GM19351 (cell line): ENCODE measurements at regions not wholly inside any gene's neighbourhood (a gene's known extent, or its start where the extent isn't known, plus 50 kb on each side); places are given as distances from the start of the nearest gene placed in this dataset.
A peak's percentile ranks its signal among the peaks of the same experiment; 100 is the strongest.
"Not testable (repeated sequence)": the region's sequence is repeated elsewhere in the genome, so short reads cannot be mapped to it uniquely, and the experiment has no call there.

Experiments used
- ATAC-seq: cut with Tn5 transposase; IDR thresholded peaks from one replicate; pipeline ENCODE4 v1.9.1; 2021; ENCODE audit warnings: mild to moderate bottlenecking, moderate library complexity; ENCODE audit not compliant: unreplicated experiment

DNA sequence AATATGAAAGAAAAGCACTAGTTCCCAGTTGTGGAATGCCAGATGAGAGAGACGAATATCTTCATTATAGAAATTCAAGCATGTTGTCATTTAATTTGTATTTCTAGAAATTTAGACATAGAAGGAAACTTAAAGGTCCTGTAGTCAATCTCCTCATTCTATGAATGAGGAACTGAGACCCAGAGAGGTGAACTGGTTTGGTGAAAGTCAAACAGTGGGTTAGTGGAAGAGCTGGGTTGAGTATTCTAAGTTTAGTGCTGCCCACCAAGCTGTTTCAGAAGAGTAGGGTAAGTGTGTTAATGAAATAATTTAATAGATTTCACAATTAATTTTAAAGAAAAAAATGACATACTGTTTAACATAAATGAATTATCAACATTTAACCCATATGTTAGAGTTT is 655.2 kb downstream of the FAM133A start:
- ATAC-seq: no peak

GRCh38 chrX:94341730-94342129 is 667.7 kb downstream of the FAM133A start:
- not testable (repeated sequence) for ATAC-seq

GRCh38 chrX:94361241-94361640 is 687.2 kb downstream of the FAM133A start:
- ATAC-seq: no peak

GRCh38 chrX:94365736-94366135 is 691.7 kb downstream of the FAM133A start:
- no peak for ATAC-seq

DNA sequence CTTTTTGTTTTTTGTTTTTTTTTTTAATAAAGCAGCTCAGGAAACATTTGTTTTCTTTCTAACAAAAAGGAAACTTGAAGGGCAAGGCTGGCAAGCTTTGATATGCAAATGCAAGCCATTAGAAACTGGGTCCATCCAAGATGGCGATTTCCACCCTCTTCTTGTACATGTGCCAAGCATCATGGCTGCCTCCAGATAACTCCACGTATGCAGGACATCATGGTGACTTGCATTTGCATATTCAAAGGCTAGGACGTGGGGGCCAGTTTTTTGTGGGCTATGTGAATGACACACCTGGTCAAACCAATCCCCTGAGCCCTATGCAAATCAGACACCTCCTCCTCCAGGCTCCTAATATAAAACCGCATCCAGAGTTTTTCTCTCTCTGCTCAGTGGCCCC is 692.6 kb downstream of the FAM133A start:
- ATAC-seq: no peak

DNA sequence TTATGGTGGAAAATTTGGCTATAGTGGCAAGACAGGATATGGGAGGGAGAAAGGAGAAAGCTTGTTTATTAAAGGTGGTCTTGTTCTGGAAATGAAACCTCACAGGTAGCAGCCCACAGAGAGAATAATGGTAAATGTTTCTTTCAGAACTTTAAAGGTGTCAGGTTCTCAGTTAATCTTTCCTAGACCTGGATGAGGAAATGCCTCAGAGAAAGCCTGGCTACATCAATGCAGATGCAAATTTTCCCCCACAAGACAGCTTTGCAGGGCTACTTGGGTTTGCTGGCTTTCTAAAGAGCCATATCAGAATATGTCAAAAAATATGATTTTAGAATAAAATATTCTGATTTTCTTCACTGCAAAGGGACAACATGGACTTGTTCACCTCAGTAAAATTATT is 715.0 kb downstream of the FAM133A start:
- no peak for ATAC-seq

GRCh38 chrX:94400488-94400887 is 726.5 kb downstream of the FAM133A start:
- ATAC-seq: peak; percentile 78

GRCh38 chrX:94401426-94401825 is 727.4 kb downstream of the FAM133A start:
- ATAC-seq: no peak

- no peak for ATAC-seq
These were observed 740.7 kb downstream of the FAM133A start for GRCh38 chrX:94414746-94415145.

GRCh38 chrX:94418065-94418464 is 744.1 kb downstream of the FAM133A start:
- no peak for ATAC-seq

GRCh38 chrX:94424456-94424855 is 750.5 kb downstream of the FAM133A start:
- ATAC-seq: no peak

DNA sequence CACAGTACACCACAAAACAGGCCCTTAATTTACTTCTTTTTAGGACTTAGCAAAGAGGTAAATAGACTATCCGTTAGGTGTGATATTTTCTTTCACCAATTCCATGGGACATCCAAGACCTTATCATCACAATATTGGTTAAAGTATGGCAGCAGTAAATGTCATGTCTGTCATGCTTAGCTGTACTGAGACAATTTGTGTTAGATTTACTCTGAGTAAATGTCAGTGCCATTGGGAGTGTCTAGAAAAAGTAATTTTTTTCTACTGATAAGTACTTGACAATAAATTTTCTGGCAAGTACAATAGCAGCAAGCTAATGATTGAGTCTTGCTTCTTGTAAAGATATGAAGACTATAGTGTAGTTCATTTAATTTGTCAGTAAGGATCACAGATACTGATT is 756.1 kb downstream of the FAM133A start:
- no peak for ATAC-seq

- no peak for ATAC-seq
These were observed 761.8 kb downstream of the FAM133A start for GRCh38 chrX:94435799-94436198.

- ATAC-seq: no peak
These were observed 780.2 kb downstream of the FAM133A start for GRCh38 chrX:94454159-94454558.

DNA sequence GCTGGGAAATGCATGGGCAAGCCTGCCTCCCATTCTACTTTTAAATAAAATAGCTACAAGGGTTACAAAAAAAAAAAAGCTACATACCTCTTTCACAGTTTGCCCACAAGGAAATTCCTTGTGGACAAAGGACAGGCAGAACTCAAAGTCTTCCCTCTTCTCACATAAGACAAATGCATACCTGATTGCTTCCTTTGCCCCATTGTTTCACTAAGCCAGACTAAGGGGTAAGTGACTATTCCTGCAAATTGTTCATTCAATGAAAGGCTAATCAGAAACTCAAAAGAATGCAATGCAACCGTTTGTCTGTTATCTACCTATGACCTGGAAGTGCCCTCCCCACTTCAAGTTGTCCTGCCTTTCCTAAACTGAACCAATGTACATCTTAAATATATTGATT is 780.6 kb downstream of the FAM133A start:
- no peak for ATAC-seq

GRCh38 chrX:94455782-94456181 is 781.8 kb downstream of the FAM133A start:
- ATAC-seq: no peak

DNA sequence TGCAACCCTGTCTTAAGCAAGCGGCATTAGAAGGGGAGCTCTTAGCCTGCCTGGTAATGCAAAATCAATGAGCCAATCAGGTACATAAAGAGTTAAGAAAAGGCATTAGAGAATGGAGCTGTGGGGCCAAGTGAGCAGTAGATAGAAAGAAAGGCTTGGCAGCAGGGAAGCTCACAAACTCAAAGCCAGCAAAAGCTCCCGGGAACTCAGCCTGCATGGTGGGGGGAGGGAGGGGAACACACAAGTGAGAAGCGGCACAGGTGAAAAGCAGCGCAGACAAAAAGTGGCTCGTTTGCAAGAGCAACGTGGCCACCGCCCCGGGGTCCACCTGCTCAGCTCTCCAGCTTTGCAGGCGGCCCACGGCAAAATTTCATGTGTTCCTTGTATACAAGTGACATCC is 818.5 kb downstream of the FAM133A start:
- no peak for ATAC-seq

GRCh38 chrX:94493405-94493804 is 819.4 kb downstream of the FAM133A start:
- ATAC-seq: no peak

GRCh38 chrX:94511564-94511963 is 837.6 kb downstream of the FAM133A start:
- no peak for ATAC-seq

DNA sequence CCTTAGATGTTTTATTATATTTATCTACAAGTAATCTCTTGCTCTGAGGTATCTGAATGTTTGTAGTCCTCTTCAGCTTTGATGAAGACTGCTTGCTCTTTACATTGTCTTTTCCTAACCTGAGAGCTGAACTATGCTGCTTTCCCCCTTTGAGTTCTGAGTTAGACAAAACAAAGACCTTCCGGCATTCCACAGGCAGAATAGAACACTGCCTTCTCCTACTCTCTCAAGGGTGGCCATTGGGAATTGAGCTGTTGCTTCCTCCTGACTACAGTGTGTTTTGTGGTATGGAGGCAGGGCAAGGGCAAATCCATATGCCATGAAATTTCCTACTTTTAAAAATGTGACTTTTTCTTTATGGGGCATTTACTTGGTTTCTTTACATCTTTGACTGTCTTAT is 841.0 kb downstream of the FAM133A start:
- no peak for ATAC-seq

DNA sequence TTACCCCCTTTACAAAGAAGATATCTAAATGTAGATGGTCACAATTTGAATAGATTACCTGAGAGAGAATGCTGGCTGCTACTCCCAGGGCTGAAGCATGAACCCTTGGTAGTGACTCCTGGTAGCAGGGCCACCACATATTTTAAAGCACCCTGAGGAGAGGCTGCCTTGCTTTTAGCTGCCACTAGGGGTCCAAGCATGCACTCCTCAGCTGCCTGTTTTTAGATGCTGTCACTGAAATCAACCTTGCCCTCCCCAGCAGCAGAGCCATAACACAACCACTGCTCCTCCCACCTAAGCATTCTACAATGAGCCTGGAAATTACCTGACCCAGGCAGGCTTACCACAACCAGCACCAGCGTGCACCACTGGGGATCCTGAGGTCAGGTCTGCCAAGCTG is 850.9 kb downstream of the FAM133A start:
- peak; percentile 68 for ATAC-seq

- no peak for ATAC-seq
These were observed 871.7 kb downstream of the FAM133A start for GRCh38 chrX:94545722-94546121.

GRCh38 chrX:94551831-94552230 is 877.8 kb downstream of the FAM133A start:
- ATAC-seq: no peak

DNA sequence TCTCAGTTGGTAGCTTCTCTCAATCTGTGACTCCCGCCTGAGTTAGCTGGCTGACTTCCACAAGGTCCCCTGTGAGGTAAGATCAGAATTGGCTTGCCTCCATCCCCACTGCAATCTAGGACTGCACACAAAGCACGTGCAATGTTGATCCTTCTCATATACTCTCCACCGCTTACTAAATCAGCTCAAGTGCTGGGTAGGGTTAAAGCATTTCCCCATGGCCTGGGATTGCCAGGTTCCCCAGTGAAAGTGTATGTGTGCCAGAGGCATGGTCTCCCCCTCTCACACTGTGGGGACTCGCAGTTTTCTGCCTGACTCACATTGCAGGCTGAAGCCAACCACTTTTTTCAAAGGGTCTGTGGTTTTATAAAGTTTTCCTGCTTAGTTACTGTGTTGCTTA is 886.9 kb downstream of the FAM133A start:
- no peak for ATAC-seq
